ENCODE measurements at regions not wholly inside any gene's neighbourhood (a gene's known extent, or its start where the extent isn't known, plus 50 kb on each side); places are given as distances from the start of the nearest gene placed in this dataset.

DNA sequence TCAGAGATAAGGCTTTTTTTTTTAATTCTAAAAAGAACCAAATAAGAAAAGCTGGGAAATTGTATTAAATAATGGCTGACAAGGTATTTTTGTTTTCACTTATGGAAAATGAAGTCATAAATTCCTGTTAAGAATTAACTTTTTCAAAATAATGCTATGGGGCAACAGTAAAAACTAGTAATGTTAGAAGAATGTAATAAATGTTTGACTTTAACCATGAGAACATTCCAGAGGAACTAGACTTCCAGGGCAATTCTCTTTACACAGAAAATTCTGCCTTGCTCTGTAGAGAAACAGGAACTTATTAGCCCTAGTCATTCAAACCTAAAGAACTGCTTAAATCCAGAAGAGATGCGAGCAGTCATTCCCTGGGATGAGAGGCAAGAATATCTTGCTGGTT lies 571.1 kb downstream of the IPMK start:
- no peaks in the 10 kb centered on the region for H3K9me3 ChIP-seq (ENCODE audit: control insufficient read depth, insufficient read depth, low read length)
- DNase-seq (no peak), ATAC-seq (no peak)
- no peaks in the 10 kb centered on the region for H3K36me3 Mint-ChIP-seq
- no peaks in the 10 kb centered on the region for H3K36me3 ChIP-seq (ENCODE audit: control insufficient read depth, insufficient read depth, low read length)
- intact Hi-C loops (cut with micrococcal nuclease): no loop called here
- no peaks in the 10 kb centered on the region for H3K4me1 Mint-ChIP-seq
- H3K4me3 ChIP-seq (ENCODE audit: low read length): no peak overlapping the region
- TF ChIP-seq, protein P1, sequence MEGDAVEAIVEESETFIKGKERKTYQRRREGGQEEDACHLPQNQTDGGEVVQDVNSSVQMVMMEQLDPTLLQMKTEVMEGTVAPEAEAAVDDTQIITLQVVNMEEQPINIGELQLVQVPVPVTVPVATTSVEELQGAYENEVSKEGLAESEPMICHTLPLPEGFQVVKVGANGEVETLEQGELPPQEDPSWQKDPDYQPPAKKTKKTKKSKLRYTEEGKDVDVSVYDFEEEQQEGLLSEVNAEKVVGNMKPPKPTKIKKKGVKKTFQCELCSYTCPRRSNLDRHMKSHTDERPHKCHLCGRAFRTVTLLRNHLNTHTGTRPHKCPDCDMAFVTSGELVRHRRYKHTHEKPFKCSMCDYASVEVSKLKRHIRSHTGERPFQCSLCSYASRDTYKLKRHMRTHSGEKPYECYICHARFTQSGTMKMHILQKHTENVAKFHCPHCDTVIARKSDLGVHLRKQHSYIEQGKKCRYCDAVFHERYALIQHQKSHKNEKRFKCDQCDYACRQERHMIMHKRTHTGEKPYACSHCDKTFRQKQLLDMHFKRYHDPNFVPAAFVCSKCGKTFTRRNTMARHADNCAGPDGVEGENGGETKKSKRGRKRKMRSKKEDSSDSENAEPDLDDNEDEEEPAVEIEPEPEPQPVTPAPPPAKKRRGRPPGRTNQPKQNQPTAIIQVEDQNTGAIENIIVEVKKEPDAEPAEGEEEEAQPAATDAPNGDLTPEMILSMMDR (IDR thresholded peaks at IDR 0.05): no peak
- H3K27ac ChIP-seq (ENCODE audit: low read length): no peak overlapping the region
- no peaks in the 10 kb centered on the region for H3K27me3 ChIP-seq (ENCODE audit: control insufficient read depth, insufficient read depth, low read length)
- H3K9me3 Mint-ChIP-seq: peaks cover 5 to 7% of the 10 kb centered on the region in 2 donors
- H3K27ac Mint-ChIP-seq: no peak overlapping the region
- no peak overlapping the region for H3K4me3 Mint-ChIP-seq
- no peaks in the 10 kb centered on the region for H3K4me1 ChIP-seq (ENCODE audit: control insufficient read depth, insufficient read depth, low read length)
- 71% methylated on average over 1 of the region's 1 CpG for WGBS (ENCODE audit: insufficient coverage)
- H3K27me3 Mint-ChIP-seq (ENCODE audit: low read depth in 2 of 2): no peaks in the 10 kb centered on the region

DNA sequence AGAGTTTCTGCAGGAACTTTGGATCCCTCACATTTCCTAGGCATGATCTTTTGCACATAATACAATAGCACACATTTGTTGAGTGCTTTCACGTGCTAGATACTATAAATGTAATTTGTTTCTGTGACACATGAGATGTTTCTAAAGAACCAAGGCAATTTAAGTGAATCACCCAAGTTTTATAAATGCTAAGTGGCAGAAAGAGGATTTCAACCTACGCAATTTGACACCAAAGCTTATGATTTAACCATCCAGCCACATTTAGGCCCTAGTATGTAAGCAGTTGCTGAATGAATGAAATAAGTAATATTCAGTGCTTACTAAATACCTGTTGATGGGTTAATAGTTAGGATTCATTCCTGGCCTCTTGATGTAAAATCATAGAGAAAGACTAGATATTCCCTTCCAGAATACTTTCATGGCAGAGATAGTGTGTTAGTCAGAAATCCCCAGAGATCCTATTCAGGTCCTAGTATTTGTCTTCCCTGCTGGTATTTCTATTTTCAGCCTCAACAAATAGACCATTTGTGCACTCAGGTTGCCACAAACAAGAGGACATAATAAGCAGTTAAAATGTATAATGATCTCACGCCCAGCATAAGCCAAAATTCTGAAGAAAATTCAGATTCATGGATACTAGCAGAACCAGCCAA lies 572.6 kb downstream of the IPMK start:
- Mint-ChIP-seq H3K36me3 (no peaks in the 10 kb centered on the region), H3K4me3 (no peak overlapping the region), H3K4me1 (no peaks in the 10 kb centered on the region), H3K9me3 (peaks cover 9 to 12% of the 10 kb centered on the region in 2 donors), H3K27me3 (ENCODE audit: low read depth in 2 of 2) (no peaks in the 10 kb centered on the region), H3K27ac (no peak overlapping the region)
- ATAC-seq: no peak
- intact Hi-C loops (cut with micrococcal nuclease): no loop called here
- Histone ChIP-seq H3K9me3 (ENCODE audit: control insufficient read depth, insufficient read depth, low read length) (no peaks in the 10 kb centered on the region), H3K27ac (ENCODE audit: low read length) (no peak overlapping the region), H3K4me3 (ENCODE audit: low read length) (no peak overlapping the region), H3K36me3 (ENCODE audit: control insufficient read depth, insufficient read depth, low read length) (no peaks in the 10 kb centered on the region), H3K4me1 (ENCODE audit: control insufficient read depth, insufficient read depth, low read length) (no peaks in the 10 kb centered on the region), H3K27me3 (ENCODE audit: control insufficient read depth, insufficient read depth, low read length) (no peaks in the 10 kb centered on the region)
- 46% methylated on average over 3 of the region's 3 CpGs for WGBS (ENCODE audit: insufficient coverage)
- no peak for DNase-seq
- TF ChIP-seq, protein P1 (IDR thresholded peaks at IDR 0.05): no peak

DNA sequence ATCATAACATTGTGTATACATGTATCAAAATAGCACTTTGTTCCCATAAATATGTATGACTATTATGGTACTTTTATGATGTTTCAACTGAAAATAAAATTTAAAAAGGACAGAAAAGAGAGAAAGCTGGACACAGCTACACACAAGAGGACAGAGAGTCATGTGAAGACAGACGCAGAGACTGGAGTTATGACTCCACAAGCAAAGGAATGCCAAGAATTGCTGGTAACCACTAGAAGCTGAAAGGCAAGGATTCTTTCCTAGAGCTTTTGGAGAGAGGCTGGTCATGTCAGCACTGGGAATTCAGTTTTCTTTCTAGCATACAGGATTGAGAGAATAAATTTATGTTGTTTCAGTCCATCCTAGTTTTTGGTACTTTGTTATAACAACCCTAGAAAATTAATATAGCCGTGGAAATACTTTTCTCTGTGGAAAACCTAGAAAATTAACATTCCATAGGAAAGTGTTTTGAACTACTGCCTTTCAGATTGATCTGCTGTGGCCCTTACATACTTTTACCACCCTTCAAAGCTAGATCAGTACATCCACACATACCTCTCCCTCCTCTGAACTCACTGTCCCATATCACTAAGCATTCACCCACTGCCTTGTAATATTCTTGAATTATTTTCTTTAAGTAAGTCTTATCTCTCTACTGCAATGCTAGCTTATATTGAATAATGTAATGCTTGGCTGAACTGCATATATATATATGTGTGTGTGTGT lies 575.3 kb downstream of the IPMK start:
- intact Hi-C loops (cut with micrococcal nuclease): no loop called here
- Mint-ChIP-seq H3K4me3 (no peak overlapping the region), H3K4me1 (no peaks in the 10 kb centered on the region), H3K27ac (no peak overlapping the region), H3K9me3 (peaks cover 11 to 12% of the 10 kb centered on the region in 2 donors), H3K36me3 (no peaks in the 10 kb centered on the region), H3K27me3 (ENCODE audit: low read depth in 2 of 2) (no peaks in the 10 kb centered on the region)
- 62% methylated on average over 2 of the region's 2 CpGs for WGBS (ENCODE audit: insufficient coverage)
- DNase-seq (no peak), ATAC-seq (no peak)
- H3K4me3 ChIP-seq (ENCODE audit: low read length): no peak overlapping the region
- H3K9me3 ChIP-seq (ENCODE audit: control insufficient read depth, insufficient read depth, low read length): no peaks in the 10 kb centered on the region
- H3K4me1 ChIP-seq (ENCODE audit: control insufficient read depth, insufficient read depth, low read length): no peaks in the 10 kb centered on the region
- H3K27me3 ChIP-seq (ENCODE audit: control insufficient read depth, insufficient read depth, low read length): no peaks in the 10 kb centered on the region
- no peak overlapping the region for H3K27ac ChIP-seq (ENCODE audit: low read length)
- TF ChIP-seq, protein P1 (IDR thresholded peaks at IDR 0.05): no peak
- no peaks in the 10 kb centered on the region for H3K36me3 ChIP-seq (ENCODE audit: control insufficient read depth, insufficient read depth, low read length)
